Erythroblast (primary cell): ENCODE measurements at regions not wholly inside any gene's neighbourhood (a gene's known extent, or its start where the extent isn't known, plus 50 kb on each side); places are given as distances from the start of the nearest gene placed in this dataset.

Experiments used
- GATA1 ChIP-seq: IDR thresholded peaks from 2 replicates; pipeline ENCODE4 v1.6.1; 2011; ENCODE audit warnings: low read depth, mild to moderate bottlenecking, control low read depth, low read length, moderate library complexity
- POLR2A ChIP-seq: IDR thresholded peaks from 2 replicates; pipeline ENCODE4 v1.6.1; 2011; ENCODE audit warnings: mild to moderate bottlenecking, low read length

- no peak for TF ChIP-seq POLR2A
- no peak for TF ChIP-seq GATA1
Observed at GRCh38 chr4:131459430-131460101, 1689.5 kb upstream of the PCDH10 start.
